WI38 (cell line): ENCODE measurements at regions not wholly inside any gene's neighbourhood (a gene's known extent, or its start where the extent isn't known, plus 50 kb on each side); places are given as distances from the start of the nearest gene placed in this dataset.

ENCODE experiments used
- H3K4me3 ChIP-seq: 2 replicates; pipeline ENCODE4 v1.5.1; 2011; ENCODE audit warnings: low read depth, mild to moderate bottlenecking, control low read depth, low read length
- CTCF ChIP-seq: IDR thresholded peaks from 2 replicates; pipeline ENCODE4 v1.5.1; 2012; ENCODE audit warnings: low read depth, mild to moderate bottlenecking, control low read depth, low read length

GRCh38 chr20:59471653-59472421, 132.5 kb upstream of the PHACTR3 start:
- H3K4me3 ChIP-seq, result no peak overlapping the region
- TF ChIP-seq CTCF, result no peak

- no peak for TF ChIP-seq CTCF
- H3K4me3 ChIP-seq, result no peak overlapping the region
These were observed 130.6 kb upstream of the PHACTR3 start for GRCh38 chr20:59473742-59474141.

- TF ChIP-seq CTCF, result no peak
- no peak overlapping the region for H3K4me3 ChIP-seq
These were observed 123.3 kb upstream of the PHACTR3 start for GRCh38 chr20:59481067-59481466.

- TF ChIP-seq CTCF, result no peak
These were observed 122.8 kb upstream of the PHACTR3 start for GRCh38 chr20:59481477-59482018.

GRCh38 chr20:59482351-59483187, 121.8 kb upstream of the PHACTR3 start:
- no peak overlapping the region for H3K4me3 ChIP-seq
- TF ChIP-seq CTCF, result no peak

More at GRCh38 chr20:59481477-59482018, 122.8 kb upstream of the PHACTR3 start:
- H3K4me3 ChIP-seq, result no peak overlapping the region

GRCh38 chr20:59483481-59483880, 120.9 kb upstream of the PHACTR3 start:
- H3K4me3 ChIP-seq, result no peak overlapping the region
- no peak for TF ChIP-seq CTCF

- no peak for TF ChIP-seq CTCF
These were observed 120.1 kb upstream of the PHACTR3 start for GRCh38 chr20:59484228-59484627.

More at GRCh38 chr20:59484228-59484627, 120.1 kb upstream of the PHACTR3 start:
- no peak overlapping the region for H3K4me3 ChIP-seq
